OCI-LY3 (cell line): ENCODE measurements at regions not wholly inside any gene's neighbourhood (a gene's known extent, or its start where the extent isn't known, plus 50 kb on each side); places are given as distances from the start of the nearest gene placed in this dataset.

Experiments
- H2AFZ ChIP-seq: fragments of 200-600, 300-600 bp; shearing (Covaris generic); 2 replicates; pipeline ENCODE4 v1.6.0; 2014; ENCODE audit warnings: antibody characterized with exemption, low read depth, low read length
- H3K27ac ChIP-seq: fragments of 200-600, 300-600 bp; sonication (generic); 2 replicates; pipeline ENCODE4 v1.5.1; 2014; ENCODE audit warnings: mild to moderate bottlenecking, low read length, moderate library complexity, mixed read lengths
- H3K27me3 ChIP-seq: fragments of 200-600, 300-600 bp; sonication (generic); 2 replicates; pipeline ENCODE4 v1.6.1; 2014; ENCODE audit warnings: low read depth, low read length, mixed read lengths
- H3K36me3 ChIP-seq: fragments of 200-600, 300-600 bp; sonication (generic); replicated peaks from 2 replicates; pipeline ENCODE3; 2014; ENCODE audit warnings: low read depth, low read length, mixed read lengths
- H3K4me1 ChIP-seq: fragments of 300-600, 200-600 bp; sonication (generic); 2 replicates; pipeline ENCODE4 v1.6.1; 2014; ENCODE audit warnings: low read length, mixed read lengths
- H3K4me2 ChIP-seq: fragments of 200-600, 300-600 bp; sonication (generic); 2 replicates; pipeline ENCODE4 v1.6.1; 2014; ENCODE audit warnings: low read length, mixed read lengths
- H3K4me3 ChIP-seq: fragments of 300-600, 200-600 bp; sonication (generic); 2 replicates; pipeline ENCODE4 v1.5.1; 2014; ENCODE audit warnings: antibody characterized with exemption, mild to moderate bottlenecking, low read length, moderate library complexity
- H3K79me2 ChIP-seq: fragments of 300-600, 200-600 bp; shearing (Covaris generic); 2 replicates; pipeline ENCODE4 v1.6.1; 2014; ENCODE audit warnings: mild to moderate bottlenecking, low read length, mixed read lengths
- H3K9ac ChIP-seq: fragments of 300-600, 200-600 bp; shearing (Covaris generic); 2 replicates; pipeline ENCODE4 v1.6.0; 2014; ENCODE audit warnings: mild to moderate bottlenecking, low read length, moderate library complexity
- H3K9me3 ChIP-seq: fragments of 200-600, 300-600 bp; shearing (Covaris generic); 2 replicates; pipeline ENCODE4 v1.6.1; 2014; ENCODE audit warnings: low read length, mixed read lengths; ENCODE audit not compliant: insufficient read depth
- H4K20me1 ChIP-seq: fragments of 200-600, 300-600 bp; sonication (generic); 2 replicates; pipeline ENCODE4 v1.6.1; 2016; ENCODE audit warnings: low read length, mixed read lengths; ENCODE audit not compliant: insufficient read depth
- CTCF ChIP-seq: fragments of 200-600, 300-600 bp; sonication (generic); IDR thresholded peaks from 2 replicates; pipeline ENCODE4 v1.5.1; 2014; ENCODE audit warnings: antibody characterized with exemption, low read length, low read depth
- EZH2phosphoT487 ChIP-seq: fragments of 200-600 bp; shearing (Covaris generic); IDR thresholded peaks from 2 replicates; pipeline ENCODE4 v1.6.1; 2018; ENCODE audit warnings: antibody characterized with exemption, mixed run types, low read depth

- no peak overlapping the region for H3K4me2 ChIP-seq
- no peaks in the 10 kb centered on the region for H3K79me2 ChIP-seq
- H3K4me3 ChIP-seq = no peak overlapping the region
- H3K9me3 ChIP-seq = no peaks in the 10 kb centered on the region
- H3K27me3 ChIP-seq = peaks cover 28% of the 10 kb centered on the region
- no peaks in the 10 kb centered on the region for H4K20me1 ChIP-seq
- H3K36me3 ChIP-seq = no peaks in the 10 kb centered on the region
- no peak overlapping the region for H3K9ac ChIP-seq
- no peak overlapping the region for H3K27ac ChIP-seq
- H2AFZ ChIP-seq = no peak overlapping the region
- peaks cover 11% of the 10 kb centered on the region for H3K4me1 ChIP-seq
- no peak for TF ChIP-seq EZH2phosphoT487
- no peak for TF ChIP-seq CTCF
These were observed 122.1 kb upstream of the PARP11 start for GRCh38 chr12:3995306-3995705.

- Histone ChIP-seq H3K9me3 (no peaks in the 10 kb centered on the region), H3K27me3 (peaks cover 29% of the 10 kb centered on the region)
These were observed 121.3 kb upstream of the PARP11 start for GRCh38 chr12:3994500-3994899.

GRCh38 chr12:3992945-3993344 lies 119.7 kb upstream of the PARP11 start:
- Histone ChIP-seq H3K27me3 (peaks cover 34% of the 10 kb centered on the region), H3K4me1 (peaks cover 26% of the 10 kb centered on the region), H3K4me3 (no peak overlapping the region), H3K9ac (no peak overlapping the region), H2AFZ (no peak overlapping the region), H3K36me3 (no peaks in the 10 kb centered on the region), H3K4me2 (no peak overlapping the region), H3K79me2 (no peaks in the 10 kb centered on the region), H3K27ac (no peak overlapping the region), H3K9me3 (no peaks in the 10 kb centered on the region), H4K20me1 (no peaks in the 10 kb centered on the region)
- no peak for TF ChIP-seq CTCF
- TF ChIP-seq EZH2phosphoT487 = no peak

More at GRCh38 chr12:3994500-3994899, 121.3 kb upstream of the PARP11 start:
- Histone ChIP-seq H3K36me3 (no peaks in the 10 kb centered on the region), H3K79me2 (no peaks in the 10 kb centered on the region), H3K4me1 (peaks cover 11% of the 10 kb centered on the region), H3K4me3 (no peak overlapping the region), H3K27ac (no peak overlapping the region), H2AFZ (no peak overlapping the region), H3K4me2 (no peak overlapping the region), H4K20me1 (no peaks in the 10 kb centered on the region), H3K9ac (no peak overlapping the region)
- no peak for TF ChIP-seq CTCF

- peaks cover 26% of the 10 kb centered on the region for H3K4me1 ChIP-seq
- no peak overlapping the region for H3K9ac ChIP-seq
- H3K9me3 ChIP-seq = no peaks in the 10 kb centered on the region
- H3K27me3 ChIP-seq = peaks cover 34% of the 10 kb centered on the region
- no peak overlapping the region for H2AFZ ChIP-seq
- no peaks in the 10 kb centered on the region for H3K36me3 ChIP-seq
- no peaks in the 10 kb centered on the region for H3K79me2 ChIP-seq
- no peak overlapping the region for H3K4me3 ChIP-seq
- no peak overlapping the region for H3K4me2 ChIP-seq
- H4K20me1 ChIP-seq = no peaks in the 10 kb centered on the region
- H3K27ac ChIP-seq = no peak overlapping the region
- TF ChIP-seq EZH2phosphoT487 (no peak), CTCF (no peak)
These were observed 118.8 kb upstream of the PARP11 start for GRCh38 chr12:3991798-3992580.
